CD4-positive, alpha-beta memory T cell (primary cell): ENCODE measurements at regions not wholly inside any gene's neighbourhood (a gene's known extent, or its start where the extent isn't known, plus 50 kb on each side); places are given as distances from the start of the nearest gene placed in this dataset.

ENCODE experiments used
- CTCF ChIA-PET: fragments of 350-600 bp; sonication (Branson Sonifier 250); formaldehyde crosslinking; loops from one replicate; lab custom pipeline; 2021; ENCODE audit warnings: inconsistent platforms; ENCODE audit not compliant: partially characterized antibody; lab: Charles Lee
- POLR2A ChIA-PET: fragments of 350-600 bp; sonication (Branson Sonifier 250); formaldehyde crosslinking; loops from one replicate; lab custom pipeline; 2021; ENCODE audit not compliant: partially characterized antibody; lab: Charles Lee
- DNase-seq, 5 donors: peaks; one replicate each; pipeline versions ENCODE4 v3.0.0 to v3.0.0-alpha.2; 2020 to 2022; ENCODE audit warnings: mixed read lengths in 1 of 5
- H3K27ac ChIP-seq: one replicate; pipeline ENCODE4 v1.7.0; 2013; ENCODE audit warnings: low read depth, low read length
- H3K27me3 ChIP-seq: 2 replicates; pipeline ENCODE4 v1.7.0; 2013; ENCODE audit warnings: mild to moderate bottlenecking, low read length, moderate library complexity; ENCODE audit not compliant: insufficient read depth
- H3K36me3 ChIP-seq: 2 replicates; pipeline ENCODE4 v1.7.0; 2013; ENCODE audit warnings: mild to moderate bottlenecking, low read length, moderate library complexity; ENCODE audit not compliant: insufficient read depth
- H3K4me1 ChIP-seq: 2 replicates; pipeline ENCODE4 v1.7.0; 2013; ENCODE audit warnings: mild to moderate bottlenecking, low read length, moderate library complexity; ENCODE audit not compliant: insufficient read depth
- H3K4me3 ChIP-seq, 2 donors: one replicate each; pipeline ENCODE4 v1.7.0; 2013; ENCODE audit warnings: low read length in 2 of 2, mild to moderate bottlenecking in 1 of 2
- H3K9me3 ChIP-seq, 2 donors: one replicate each; pipeline ENCODE4 v1.7.0; 2013; ENCODE audit warnings: low read length in 2 of 2, control low read depth in 1 of 2; ENCODE audit not compliant: control insufficient read depth in 1 of 2
- H3K27ac Mint-ChIP-seq, 7 donors: one replicate each; pipeline ENCODE4 v1.8.0; 2020 to 2021; ENCODE audit warnings: mixed read lengths in 7 of 7, mild to moderate bottlenecking in 6 of 7, inconsistent platforms in 3 of 7, moderate library complexity in 3 of 7
- H3K27me3 Mint-ChIP-seq, 2 donors: one replicate each; pipeline ENCODE4 v1.8.0; 2020 to 2021; ENCODE audit warnings: mixed read lengths in 2 of 2
- H3K36me3 Mint-ChIP-seq, 2 donors: one replicate each; pipeline ENCODE4 v1.8.0; 2020 to 2021; ENCODE audit warnings: mixed read lengths in 2 of 2, inconsistent platforms in 1 of 2, mild to moderate bottlenecking in 1 of 2
- H3K4me1 Mint-ChIP-seq, 4 donors: one replicate each; pipeline ENCODE4 v1.8.0; 2020 to 2021; ENCODE audit warnings: mixed read lengths in 4 of 4, mild to moderate bottlenecking in 1 of 4
- H3K4me3 Mint-ChIP-seq, 8 donors: one replicate each; pipeline ENCODE4 v1.8.0; 2020 to 2021; ENCODE audit warnings: mixed read lengths in 8 of 8, mild to moderate bottlenecking in 7 of 8, moderate library complexity in 6 of 8, inconsistent platforms in 3 of 8
- H3K9me3 Mint-ChIP-seq, 8 donors: one replicate each; pipeline ENCODE4 v1.8.0; 2020 to 2021; ENCODE audit warnings: mixed read lengths in 8 of 8, mild to moderate bottlenecking in 5 of 8, inconsistent platforms in 3 of 8, moderate library complexity in 1 of 8
- intact Hi-C: fragments of 100-400 bp; cut with micrococcal nuclease; formaldehyde crosslinking; loops from one replicate; pipeline ENCODE4 v1.15.1; 2023

- Mint-ChIP-seq H3K36me3 (no peaks in the 10 kb centered on the region), H3K9me3 (no peaks in the 10 kb centered on the region), H3K27ac (no peak overlapping the region), H3K4me1 (peaks cover 0 to 1% (median 0%) of the 10 kb centered on the region in 4 donors), H3K27me3 (no peaks in the 10 kb centered on the region), H3K4me3 (no peak overlapping the region)
- H3K9me3 ChIP-seq, result no peaks in the 10 kb centered on the region
- no peaks in the 10 kb centered on the region for H3K36me3 ChIP-seq
- no peak overlapping the region for H3K4me3 ChIP-seq
- DNase-seq, result no peak
- intact Hi-C loops, result no loop called here
- H3K4me1 ChIP-seq, result no peaks in the 10 kb centered on the region
- CTCF ChIA-PET, result no interaction called here
- no peaks in the 10 kb centered on the region for H3K27me3 ChIP-seq
- no peak overlapping the region for H3K27ac ChIP-seq
- POLR2A ChIA-PET, result no interaction called here
These were observed 127.6 kb upstream of the LPP start for GRCh38 chr3:188026191-188026968.

GRCh38 chr3:188031121-188031520, 122.8 kb upstream of the LPP start:
- Histone ChIP-seq H3K27ac (no peak overlapping the region), H3K27me3 (no peaks in the 10 kb centered on the region), H3K9me3 (no peaks in the 10 kb centered on the region), H3K36me3 (no peaks in the 10 kb centered on the region), H3K4me3 (no peak overlapping the region), H3K4me1 (no peaks in the 10 kb centered on the region)
- H3K4me1 Mint-ChIP-seq, result peaks cover 0 to 3% (median 0%) of the 10 kb centered on the region in 4 donors
- no peaks in the 10 kb centered on the region for H3K36me3 Mint-ChIP-seq
- DNase-seq, result no peak
- no peaks in the 10 kb centered on the region for H3K27me3 Mint-ChIP-seq
- POLR2A ChIA-PET, result no interaction called here
- no peak overlapping the region for H3K4me3 Mint-ChIP-seq
- H3K9me3 Mint-ChIP-seq, result peaks cover 0 to 5% (median 3%) of the 10 kb centered on the region in 8 donors
- H3K27ac Mint-ChIP-seq, result no peak overlapping the region
- intact Hi-C loops, result no loop called here
- CTCF ChIA-PET, result no interaction called here

- Histone ChIP-seq H3K4me1 (no peaks in the 10 kb centered on the region), H3K27ac (no peak overlapping the region), H3K27me3 (no peaks in the 10 kb centered on the region), H3K36me3 (no peaks in the 10 kb centered on the region), H3K9me3 (no peaks in the 10 kb centered on the region), H3K4me3 (no peak overlapping the region)
- Mint-ChIP-seq H3K27me3 (no peaks in the 10 kb centered on the region), H3K4me3 (no peak overlapping the region), H3K27ac (no peak overlapping the region), H3K9me3 (peaks cover 0 to 5% (median 3%) of the 10 kb centered on the region in 8 donors), H3K4me1 (peaks cover 0 to 5% (median 0%) of the 10 kb centered on the region in 4 donors), H3K36me3 (no peaks in the 10 kb centered on the region)
- intact Hi-C loops, result no loop called here
- CTCF ChIA-PET, result no interaction called here
- POLR2A ChIA-PET, result no interaction called here
- DNase-seq, result no peak
These were observed 119.0 kb upstream of the LPP start for GRCh38 chr3:188034989-188035388.

- H3K9me3 ChIP-seq, result no peaks in the 10 kb centered on the region
- POLR2A ChIA-PET, result no interaction called here
- H3K27ac ChIP-seq, result no peak overlapping the region
- Mint-ChIP-seq H3K27me3 (no peaks in the 10 kb centered on the region), H3K4me3 (no peak overlapping the region), H3K36me3 (no peaks in the 10 kb centered on the region), H3K4me1 (peaks cover 2 to 8% (median 6%) of the 10 kb centered on the region in 4 donors), H3K27ac (peak overlapping the region in 1 of 7 donors; percentile 35), H3K9me3 (peaks cover 0 to 5% (median 2%) of the 10 kb centered on the region in 8 donors)
- CTCF ChIA-PET, result no interaction called here
- no peaks in the 10 kb centered on the region for H3K27me3 ChIP-seq
- H3K36me3 ChIP-seq, result no peaks in the 10 kb centered on the region
- no peak overlapping the region for H3K4me3 ChIP-seq
- H3K4me1 ChIP-seq, result no peaks in the 10 kb centered on the region
- intact Hi-C loops, result no loop called here
- DNase-seq, result no peak
These were observed 117.4 kb upstream of the LPP start for GRCh38 chr3:188036375-188037194.

GRCh38 chr3:188037195-188037718, 116.7 kb upstream of the LPP start:
- Histone ChIP-seq H3K9me3 (no peaks in the 10 kb centered on the region), H3K27ac (no peak overlapping the region), H3K4me1 (no peaks in the 10 kb centered on the region), H3K36me3 (no peaks in the 10 kb centered on the region), H3K27me3 (no peaks in the 10 kb centered on the region), H3K4me3 (no peak overlapping the region)
- no peaks in the 10 kb centered on the region for H3K27me3 Mint-ChIP-seq
- peaks cover 2 to 7% (median 6%) of the 10 kb centered on the region in 4 donors for H3K4me1 Mint-ChIP-seq
- ChIA-PET CTCF (no interaction called here), POLR2A (interaction anchor here (0.8 kb wide), 1 partner anchor 168 kb away, joined by 4 read pairs; no protein-coding TSS in a partner anchor)
- intact Hi-C loops, result no loop called here
- H3K27ac Mint-ChIP-seq, result peak overlapping the region in 1 of 7 donors; percentile 35
- H3K4me3 Mint-ChIP-seq, result no peak overlapping the region
- peaks cover 0 to 5% (median 1%) of the 10 kb centered on the region in 8 donors for H3K9me3 Mint-ChIP-seq
- no peak for DNase-seq
- no peaks in the 10 kb centered on the region for H3K36me3 Mint-ChIP-seq

GRCh38 chr3:188037965-188038581, 115.9 kb upstream of the LPP start:
- peaks cover 2 to 7% (median 6%) of the 10 kb centered on the region in 4 donors for H3K4me1 Mint-ChIP-seq
- peaks cover 0 to 3% (median 0%) of the 10 kb centered on the region in 8 donors for H3K9me3 Mint-ChIP-seq
- ChIA-PET CTCF (no interaction called here), POLR2A (interaction anchor here (0.8 kb wide), 1 partner anchor 167 kb away, joined by 4 read pairs; no protein-coding TSS in a partner anchor)
- Histone ChIP-seq H3K4me1 (no peaks in the 10 kb centered on the region), H3K36me3 (no peaks in the 10 kb centered on the region), H3K9me3 (no peaks in the 10 kb centered on the region), H3K4me3 (no peak overlapping the region), H3K27ac (no peak overlapping the region), H3K27me3 (no peaks in the 10 kb centered on the region)
- H3K36me3 Mint-ChIP-seq, result no peaks in the 10 kb centered on the region
- peak overlapping the region in 1 of 8 donors; percentile 7 for H3K4me3 Mint-ChIP-seq
- intact Hi-C loops, result no loop called here
- no peaks in the 10 kb centered on the region for H3K27me3 Mint-ChIP-seq
- no peak overlapping the region for H3K27ac Mint-ChIP-seq
- DNase-seq, result no peak

- intact Hi-C loops, result no loop called here
- Mint-ChIP-seq H3K4me1 (peaks cover 2 to 7% (median 6%) of the 10 kb centered on the region in 4 donors), H3K9me3 (no peaks in the 10 kb centered on the region), H3K27ac (peak overlapping the region in 1 of 7 donors; percentile 15), H3K27me3 (no peaks in the 10 kb centered on the region), H3K4me3 (no peak overlapping the region), H3K36me3 (no peaks in the 10 kb centered on the region)
- POLR2A ChIA-PET, result no interaction called here
- Histone ChIP-seq H3K9me3 (no peaks in the 10 kb centered on the region), H3K4me3 (no peak overlapping the region), H3K4me1 (no peaks in the 10 kb centered on the region), H3K27ac (no peak overlapping the region), H3K36me3 (no peaks in the 10 kb centered on the region), H3K27me3 (no peaks in the 10 kb centered on the region)
- CTCF ChIA-PET, result interaction anchor here (0.9 kb wide), 1 partner anchor 301 kb away, joined by 3 read pairs; no protein-coding TSS in a partner anchor
- DNase-seq, result no peak
These were observed 112.8 kb upstream of the LPP start for GRCh38 chr3:188041193-188041592.
